Mucosa of descending colon (tissue), 3 donors: ENCODE measurements at regions not wholly inside any gene's neighbourhood (a gene's known extent, or its start where the extent isn't known, plus 50 kb on each side); places are given as distances from the start of the nearest gene placed in this dataset.
"Not testable (repeated sequence)": the region's sequence is repeated elsewhere in the genome, so short reads cannot be mapped to it uniquely, and the experiment has no call there.

Experiments
- ATAC-seq: fragments of 200-7000 bp; cut with Tn5 transposase; one replicate; pipeline ENCODE4 v1.9.1; 2020; ENCODE audit warnings: mild to moderate bottlenecking, moderate library complexity
- DNase-seq, 3 donors: peaks; one replicate each; pipeline ENCODE4 v3.0.0-alpha.2; 2020
- H3K36me3 ChIP-seq: fragments of 200-600 bp; one replicate; pipeline ENCODE4 v1.8.0; 2021; ENCODE audit warnings: low read depth, mild to moderate bottlenecking
- H3K4me1 ChIP-seq: fragments of 200-600 bp; one replicate; pipeline ENCODE4 v1.8.0; 2021; ENCODE audit warnings: low read depth, mild to moderate bottlenecking
- H3K4me3 ChIP-seq: fragments of 200-600 bp; one replicate; pipeline ENCODE4 v1.8.0; 2021; ENCODE audit warnings: mild to moderate bottlenecking
- H3K9me3 ChIP-seq: fragments of 200-600 bp; one replicate; pipeline ENCODE4 v1.8.0; 2021; ENCODE audit warnings: mild to moderate bottlenecking
- intact Hi-C, 2 donors: fragments of 100-400 bp; cut with DNase I in 1 of 2; cut with micrococcal nuclease in 1 of 2; formaldehyde crosslinking; loops; one replicate each; pipeline versions ENCODE4 v1.11.0 to v1.11.1; 2022; cut with DNase I, micrococcal nuclease
- donor health status: DM: no; HTN: no; CAD: no; lungs with moderate emphysema.
- donor health status: DM: no; HTN: no; CAD: no.
- donor health status: DM: no; HTN: yes; CAD: no.

DNA sequence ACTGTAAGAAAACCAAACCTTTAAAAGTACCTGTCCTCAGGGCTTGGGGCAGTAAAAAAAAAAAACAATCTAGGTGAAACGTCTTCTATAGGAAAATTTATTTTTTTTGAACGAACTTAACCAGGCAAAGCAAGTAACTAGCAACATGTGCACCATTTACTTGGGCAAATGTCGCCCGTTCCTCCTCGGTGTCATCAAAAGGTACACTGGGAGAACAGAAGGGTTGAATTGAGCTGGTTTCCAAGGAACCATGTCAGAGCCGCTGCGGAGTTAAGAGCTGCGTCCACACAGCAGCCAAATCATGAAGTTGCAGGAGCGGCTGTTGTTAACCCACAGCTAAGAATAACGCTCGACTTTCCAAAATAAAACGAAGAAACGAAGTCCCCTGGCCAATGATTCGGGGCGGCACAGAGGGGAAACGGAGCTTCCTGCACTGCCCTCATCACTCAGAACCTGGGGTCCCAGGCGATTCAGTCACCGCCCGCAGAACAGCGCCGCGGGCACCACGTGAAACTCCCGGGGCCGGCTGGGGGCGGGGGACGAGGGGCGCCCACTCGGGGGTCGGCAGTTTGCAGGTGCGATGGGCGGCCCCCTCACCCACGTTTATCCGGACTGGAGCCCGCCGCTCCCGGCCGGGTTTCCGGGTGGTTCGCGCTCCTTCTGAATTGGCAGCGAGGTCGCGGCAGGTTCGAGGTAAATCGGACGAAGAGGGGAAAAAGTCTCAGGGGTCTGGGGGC, 53.6 kb upstream of the PLGLB1 start:
- intact Hi-C loops, H3K36me3 ChIP-seq, ATAC-seq, H3K4me1 ChIP-seq, H3K9me3 ChIP-seq: not testable (repeated sequence)
- peak overlapping the region; percentile 57 for H3K4me3 ChIP-seq
- DNase-seq, result peak; percentile 28 to 64 (median 54)

DNA sequence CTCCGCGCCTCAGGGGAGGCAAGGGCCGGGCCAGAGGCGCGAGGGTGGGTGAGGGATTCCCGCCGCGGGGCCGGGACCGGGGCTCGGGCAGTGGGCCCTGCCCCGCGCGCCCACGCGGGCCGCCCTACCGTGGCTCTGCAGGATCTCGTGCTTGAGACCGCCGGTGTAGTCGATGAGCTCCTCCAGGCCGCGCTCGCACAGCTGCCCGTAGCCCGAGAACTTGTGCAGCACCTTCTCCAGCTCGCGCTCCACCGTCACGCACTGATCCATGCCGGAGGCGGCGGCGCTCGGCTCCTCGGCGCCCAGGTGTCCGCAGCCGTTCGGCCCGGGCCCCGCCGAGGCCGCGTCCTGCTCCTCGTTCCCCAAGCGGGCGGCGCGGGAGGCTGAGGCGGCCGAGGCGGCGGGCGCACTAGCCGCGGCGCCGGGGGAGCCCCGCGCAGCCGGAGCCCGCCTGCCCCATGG, 54.2 kb upstream of the PLGLB1 start:
- H3K9me3 ChIP-seq, H3K36me3 ChIP-seq, H3K4me1 ChIP-seq, intact Hi-C loops: not testable (repeated sequence)
- peak; percentile 52 to 80 (median 66) for DNase-seq
- ATAC-seq, result peak; percentile 20
- H3K4me3 ChIP-seq, result peak overlapping the region; percentile 57

DNA sequence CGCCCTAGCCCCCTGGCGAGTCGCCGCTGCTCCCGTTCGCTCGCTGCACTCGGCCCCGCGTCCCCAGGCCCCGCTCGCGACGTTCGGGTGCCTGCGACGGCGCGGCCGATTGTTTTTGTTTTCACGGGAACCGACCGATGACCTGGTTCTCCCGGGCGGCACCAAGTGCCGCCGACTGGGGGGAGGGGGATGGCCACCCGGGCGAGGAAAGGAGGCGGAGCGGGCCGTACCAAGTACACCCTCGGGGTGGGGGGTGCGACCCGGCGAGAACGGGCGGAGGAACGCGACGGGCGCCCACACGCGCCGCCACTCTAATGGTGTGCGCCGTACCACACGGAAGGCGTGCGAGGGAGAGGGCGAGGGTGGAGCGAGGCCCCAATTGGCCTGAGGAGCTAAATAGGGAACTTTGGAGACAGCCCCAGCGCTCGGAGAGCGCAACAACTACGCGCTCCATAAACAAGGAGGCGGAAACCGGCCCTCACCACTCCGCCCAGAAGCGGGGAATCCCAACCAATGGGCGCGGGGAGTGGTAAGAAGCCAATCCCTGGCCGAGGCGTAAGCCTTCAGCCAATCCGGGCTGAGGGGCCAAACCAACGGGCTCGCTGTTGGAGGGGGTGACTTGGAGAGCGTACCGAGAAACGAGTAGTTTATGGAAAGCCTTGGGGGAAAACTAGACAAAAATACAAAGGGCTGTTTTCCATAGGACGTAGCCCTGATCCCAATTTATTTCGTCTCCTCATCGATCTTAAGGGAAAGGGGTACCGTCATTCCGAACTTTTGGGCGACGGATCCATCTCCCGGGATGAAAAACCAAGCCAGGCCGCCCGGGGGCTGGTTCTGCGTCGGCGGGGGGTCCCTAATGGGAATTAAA, 54.8 kb upstream of the PLGLB1 start:
- DNase-seq, result peak; percentile 93 to 96 (median 95)
- ATAC-seq, result peak; percentile 94
- H3K4me3 ChIP-seq, result peak overlapping the region; percentile 57
- H3K36me3 ChIP-seq, intact Hi-C loops, H3K9me3 ChIP-seq, H3K4me1 ChIP-seq: not testable (repeated sequence)

DNA sequence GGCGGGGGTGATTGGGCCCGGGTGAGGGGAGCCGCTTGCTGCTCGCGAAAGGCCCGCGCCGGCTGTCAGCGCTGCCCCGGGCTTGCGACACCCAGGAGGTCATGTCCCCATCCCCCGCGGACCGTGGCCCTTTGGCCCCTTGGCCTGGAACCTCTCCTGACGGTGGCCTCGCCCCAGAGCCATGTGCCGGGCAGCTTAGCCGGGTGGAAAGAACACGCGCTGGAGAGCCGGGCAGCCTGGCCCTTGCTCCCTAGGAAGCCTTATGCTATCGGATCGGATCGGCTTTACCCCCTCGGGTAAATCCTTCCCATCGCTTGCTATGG, 55.4 kb upstream of the PLGLB1 start:
- ATAC-seq, result peak; percentile 49
- DNase-seq, H3K4me1 ChIP-seq, H3K36me3 ChIP-seq, intact Hi-C loops, H3K9me3 ChIP-seq: not testable (repeated sequence)
- H3K4me3 ChIP-seq, result peak overlapping the region; percentile 57

- H3K9me3 ChIP-seq, H3K4me1 ChIP-seq, H3K36me3 ChIP-seq, intact Hi-C loops, H3K4me3 ChIP-seq, DNase-seq: not testable (repeated sequence)
- ATAC-seq, result peak; percentile 18
These were observed 60.1 kb upstream of the PLGLB1 start for GRCh38 chr2:87081727-87082126.

GRCh38 chr2:87088079-87088478, 66.4 kb upstream of the PLGLB1 start:
- H3K9me3 ChIP-seq, H3K36me3 ChIP-seq, intact Hi-C loops, H3K4me3 ChIP-seq, ATAC-seq, DNase-seq, H3K4me1 ChIP-seq: not testable (repeated sequence)

- H3K4me3 ChIP-seq, H3K4me1 ChIP-seq, ATAC-seq, H3K36me3 ChIP-seq, intact Hi-C loops, H3K9me3 ChIP-seq, DNase-seq: not testable (repeated sequence)
These were observed 67.8 kb upstream of the PLGLB1 start for GRCh38 chr2:87089401-87089800.

DNA sequence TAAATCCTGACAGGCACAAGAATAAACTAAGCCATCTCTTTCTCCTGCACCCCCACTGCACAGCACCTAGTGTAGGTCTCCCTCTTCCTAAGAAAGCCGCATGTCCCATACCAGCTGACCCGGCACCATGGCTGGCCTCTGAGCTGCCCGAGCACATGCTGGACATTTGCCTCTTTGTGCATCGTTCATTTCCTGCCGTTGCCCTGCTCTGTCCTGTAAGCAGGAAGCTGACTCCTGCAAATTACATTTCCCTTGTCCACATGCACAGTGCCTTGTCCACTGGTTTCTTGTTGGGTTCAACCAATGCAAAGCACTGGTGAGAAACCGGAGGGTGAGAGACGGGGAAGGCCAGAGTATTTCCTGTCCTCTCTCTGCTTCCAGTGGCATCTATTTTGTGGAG, 71.6 kb upstream of the PLGLB1 start:
- ATAC-seq, H3K4me3 ChIP-seq, H3K4me1 ChIP-seq, H3K36me3 ChIP-seq, H3K9me3 ChIP-seq, intact Hi-C loops, DNase-seq: not testable (repeated sequence)

DNA sequence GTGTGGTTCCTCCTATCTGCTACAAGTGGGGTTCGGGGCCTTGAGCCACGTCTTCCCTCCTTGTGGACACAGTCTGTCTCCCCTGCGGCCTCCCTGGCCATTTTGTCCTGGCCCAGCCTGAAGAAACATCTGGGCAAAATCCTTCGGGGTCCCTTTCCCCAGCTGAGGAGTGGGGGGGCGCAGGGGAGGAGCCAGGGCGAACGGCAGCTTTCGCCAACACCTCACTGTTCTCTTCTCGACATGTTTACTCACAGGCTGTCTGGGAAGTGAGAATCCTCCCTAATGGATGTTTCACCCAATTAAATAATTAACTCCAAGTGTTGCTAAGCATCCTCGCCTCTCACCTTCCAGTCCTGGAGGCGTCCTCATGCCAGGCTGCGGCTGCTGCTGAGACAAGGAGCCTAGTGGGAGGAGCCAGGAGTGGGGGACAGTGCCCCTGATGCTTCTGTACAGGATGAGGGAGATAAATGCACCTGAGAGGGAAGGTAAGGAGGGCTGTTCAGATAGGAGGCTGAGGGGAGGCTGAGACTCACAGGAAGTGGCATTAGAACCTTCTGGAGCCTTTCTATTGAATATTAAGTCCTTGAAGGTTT, 72.4 kb upstream of the PLGLB1 start:
- H3K4me3 ChIP-seq, H3K4me1 ChIP-seq, H3K36me3 ChIP-seq, ATAC-seq, intact Hi-C loops, H3K9me3 ChIP-seq, DNase-seq: not testable (repeated sequence)

DNA sequence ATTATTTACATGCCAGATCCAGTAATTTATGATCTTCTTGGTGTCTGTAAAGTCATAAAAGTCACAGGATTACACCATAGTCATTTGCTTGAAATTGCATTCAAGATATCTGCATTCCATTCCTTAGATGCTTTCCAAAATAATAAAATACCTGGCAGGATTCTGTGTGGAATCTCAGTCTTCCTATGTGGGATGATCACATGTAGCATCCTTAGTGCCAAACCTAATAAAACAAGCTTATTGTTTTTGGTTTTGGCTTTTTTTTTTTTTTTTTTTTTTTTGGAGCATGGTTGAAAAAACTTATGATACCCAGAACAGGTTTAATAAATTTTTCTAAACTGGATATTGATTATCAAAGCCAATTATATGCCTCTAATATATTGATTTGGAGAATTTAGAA, 74.2 kb upstream of the PLGLB1 start:
- H3K9me3 ChIP-seq, H3K4me3 ChIP-seq, H3K4me1 ChIP-seq, ATAC-seq, H3K36me3 ChIP-seq, intact Hi-C loops, DNase-seq: not testable (repeated sequence)

GRCh38 chr2:87128761-87129553, 107.3 kb upstream of the PLGLB1 start:
- ATAC-seq, H3K4me3 ChIP-seq, H3K9me3 ChIP-seq, H3K36me3 ChIP-seq, DNase-seq, H3K4me1 ChIP-seq, intact Hi-C loops: not testable (repeated sequence)

DNA sequence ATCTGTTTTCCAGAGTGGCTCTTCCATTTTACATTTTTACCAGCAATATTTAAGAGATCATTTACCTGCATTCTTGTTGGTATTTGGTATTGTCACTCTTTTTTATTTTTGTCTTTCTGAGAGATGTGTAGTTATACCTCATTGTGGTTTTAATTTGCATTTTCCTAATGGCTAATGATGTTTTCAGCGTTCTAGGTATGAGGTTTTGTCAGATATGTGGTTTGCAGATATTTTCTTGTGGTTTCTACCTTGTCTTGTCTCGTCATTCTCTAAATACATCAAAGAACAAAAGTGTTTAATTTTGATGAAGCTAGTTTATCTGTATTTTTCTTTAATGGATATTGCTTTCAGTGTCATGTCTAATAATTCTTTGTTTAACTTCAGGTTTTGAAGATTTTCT, 110.9 kb upstream of the PLGLB1 start:
- DNase-seq, H3K4me1 ChIP-seq, H3K36me3 ChIP-seq, H3K4me3 ChIP-seq, ATAC-seq, H3K9me3 ChIP-seq, intact Hi-C loops: not testable (repeated sequence)

DNA sequence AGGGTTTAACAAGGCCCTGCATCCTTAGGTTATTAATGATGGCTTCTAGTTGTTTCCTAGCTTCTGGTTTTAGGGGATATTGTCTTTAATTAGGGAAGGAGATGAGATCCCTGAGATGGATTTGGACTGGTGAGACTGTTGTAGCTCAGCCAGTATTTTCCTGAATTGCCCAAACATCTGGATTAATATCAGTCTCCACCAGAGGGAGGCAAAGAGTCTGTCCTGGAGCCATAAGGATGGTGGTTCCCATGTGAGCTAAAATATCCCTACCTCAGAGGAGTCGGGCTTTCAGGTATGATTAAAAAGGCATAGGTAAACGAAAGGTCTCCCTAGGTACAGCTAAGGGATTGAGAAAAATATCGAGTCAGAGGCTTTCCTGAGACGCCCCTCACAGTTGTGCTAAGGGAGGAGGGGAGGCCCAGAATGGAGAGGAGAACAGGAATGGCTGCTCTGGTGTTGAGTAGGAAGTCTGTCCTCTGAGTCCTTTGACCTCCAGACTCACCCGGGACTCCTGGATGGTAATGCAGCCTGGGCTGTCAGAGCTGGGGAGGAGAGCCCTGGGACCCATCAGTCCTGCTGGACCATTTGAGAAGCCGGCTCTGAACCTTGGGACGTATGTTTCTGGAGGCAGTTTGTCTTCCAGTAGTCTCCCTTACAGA, 130.3 kb upstream of the PLGLB1 start:
- H3K4me1 ChIP-seq, DNase-seq, H3K4me3 ChIP-seq, H3K36me3 ChIP-seq, intact Hi-C loops, H3K9me3 ChIP-seq: not testable (repeated sequence)
- peak; percentile 64 for ATAC-seq
